NCI-H2081 treated with DMSO at 0.1 percent for 48 hours (cell line): ENCODE measurements at regions not wholly inside any gene's neighbourhood (a gene's known extent, or its start where the extent isn't known, plus 50 kb on each side); places are given as distances from the start of the nearest gene placed in this dataset.
"Not testable (repeated sequence)": the region's sequence is repeated elsewhere in the genome, so short reads cannot be mapped to it uniquely, and the experiment has no call there.

Experiments used
- DNase-seq: peaks from one replicate; lab custom pipeline; 2025; lab: John Stamatoyannopoulos, UW

DNA sequence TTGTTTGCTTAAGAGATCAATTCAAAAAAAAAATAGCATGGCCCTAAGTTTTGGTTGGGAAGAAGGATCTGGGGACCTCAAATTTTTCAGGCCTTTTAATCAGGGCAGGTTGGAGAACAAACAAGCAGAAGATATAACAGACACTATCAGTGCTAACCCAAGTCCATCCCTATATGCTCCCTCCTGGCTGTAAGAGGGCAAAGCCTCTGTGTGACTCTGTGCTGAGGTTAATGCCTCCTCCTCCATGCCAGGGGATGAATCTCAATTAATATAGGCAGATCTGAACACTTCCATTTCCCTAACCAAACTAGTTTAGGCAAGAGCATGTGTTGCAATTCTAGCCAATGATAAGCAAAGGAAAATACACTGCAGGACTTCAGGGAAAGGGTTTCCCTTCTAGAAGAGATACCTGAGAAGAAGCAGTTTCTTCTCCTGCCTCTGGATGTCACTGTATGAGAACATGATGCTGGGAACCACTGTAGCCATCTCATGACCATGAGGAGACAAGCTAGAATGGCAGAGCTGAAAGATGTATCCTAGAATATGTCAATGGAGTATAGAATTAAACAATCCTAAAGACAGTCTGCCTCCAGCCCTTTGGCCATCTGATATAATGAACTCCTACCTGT is 76.0 kb downstream of the CHD9NB start:
- DNase-seq, result no peak

DNA sequence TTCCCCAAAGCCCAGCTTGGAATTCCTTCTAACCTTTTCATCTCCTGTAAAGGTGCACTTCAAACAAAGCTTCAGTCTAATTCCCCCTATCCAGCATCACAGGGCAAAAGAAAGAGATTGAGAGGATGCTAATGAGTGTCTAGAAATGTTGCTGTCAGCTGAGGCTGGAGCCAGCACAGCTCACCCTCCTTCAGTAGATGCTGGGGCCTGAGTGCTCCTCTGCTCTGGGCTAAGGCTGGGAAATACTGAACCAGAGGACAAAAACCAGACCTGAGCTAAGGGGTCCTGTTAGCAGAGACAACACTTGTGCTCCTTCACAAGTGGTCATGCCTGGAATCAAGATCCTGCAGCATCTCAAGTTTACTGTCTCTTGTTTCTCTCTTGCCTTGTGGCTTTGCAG is 85.0 kb downstream of the CHD9NB start:
- no peak for DNase-seq

DNA sequence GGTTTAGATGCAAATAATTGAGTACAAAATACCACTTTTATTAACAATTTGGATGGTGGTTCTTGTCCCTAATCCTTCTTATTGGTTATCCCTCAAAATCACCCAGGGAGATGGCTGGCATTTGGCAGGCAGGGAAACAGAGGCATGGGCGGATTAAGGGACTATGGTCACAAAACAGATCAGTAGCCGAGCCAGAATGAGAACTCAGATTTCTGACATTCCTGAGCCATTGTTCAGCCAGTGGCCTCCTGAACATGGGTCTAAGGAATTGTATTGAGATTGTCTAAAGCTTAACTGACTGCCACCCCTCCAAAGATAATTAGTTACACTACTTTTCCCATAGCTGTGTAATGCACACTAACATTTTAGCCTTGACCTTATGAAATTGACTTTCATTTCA is 88.4 kb downstream of the CHD9NB start:
- DNase-seq, result no peak

DNA sequence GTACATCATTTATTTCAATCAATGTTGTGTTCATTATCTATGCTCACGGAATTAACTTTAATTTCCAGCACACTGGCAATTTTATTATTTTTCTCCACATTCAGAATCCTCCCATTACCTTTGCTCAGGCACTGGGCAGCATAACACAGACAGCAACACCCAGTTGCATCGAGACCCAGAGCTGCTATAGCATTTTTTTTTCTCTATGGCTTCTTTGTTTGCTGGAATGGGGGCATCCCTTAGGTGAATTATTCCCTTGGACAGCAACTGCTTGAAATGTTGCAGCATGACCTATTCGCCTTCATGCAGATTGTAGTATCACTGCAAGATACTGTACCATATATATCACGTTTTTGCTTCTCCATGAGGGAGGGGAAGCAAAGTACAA is 88.8 kb downstream of the CHD9NB start:
- no peak for DNase-seq

DNA sequence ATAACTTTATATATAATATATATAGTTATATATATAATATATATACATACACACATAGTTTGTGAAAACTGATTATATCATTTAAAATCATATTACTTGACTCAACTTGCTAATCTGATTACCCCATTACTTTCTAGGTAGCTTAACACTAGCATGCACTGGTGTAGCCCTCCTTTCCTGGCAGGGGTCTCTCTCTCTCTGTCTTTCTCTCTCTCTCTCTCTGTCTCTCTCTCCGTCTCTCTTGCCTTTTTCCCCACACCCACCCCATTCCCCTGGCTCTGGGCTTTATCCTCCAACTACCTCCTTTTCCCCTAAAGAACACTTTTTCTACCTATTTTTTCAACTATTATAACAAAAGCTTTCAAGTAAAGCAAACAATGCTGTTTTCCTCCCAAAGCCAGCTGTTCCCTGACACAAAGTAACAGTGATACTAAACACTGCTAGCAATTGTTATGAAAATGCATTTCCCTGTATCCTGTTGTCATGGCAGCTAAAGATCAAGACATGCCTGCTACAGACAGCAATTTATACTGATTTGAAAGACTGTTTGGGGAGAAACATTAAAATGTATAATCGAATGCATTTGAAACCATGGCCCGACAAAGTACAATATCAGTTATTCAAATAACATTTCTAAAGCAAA is 89.4 kb downstream of the CHD9NB start:
- DNase-seq, result no peak

DNA sequence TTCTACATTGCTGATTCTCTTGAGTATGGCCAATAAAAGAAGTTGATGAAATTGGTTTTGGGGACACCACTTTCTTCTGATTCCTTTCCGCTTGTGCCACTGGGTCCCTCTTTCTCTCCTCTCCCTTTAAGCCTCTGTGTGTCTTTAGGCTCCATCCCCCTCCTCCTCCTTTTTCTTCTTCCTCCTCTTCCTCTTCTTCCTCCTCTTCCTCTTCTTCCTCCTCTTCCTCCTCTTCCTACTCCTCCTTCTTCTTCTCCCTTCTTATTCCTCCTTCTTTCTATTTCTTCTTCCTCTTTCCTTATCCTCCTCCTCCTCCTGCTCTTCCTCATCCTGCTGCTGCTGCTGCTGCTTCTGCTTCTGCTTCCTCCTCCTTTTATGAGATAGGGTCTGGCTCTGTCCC is 93.7 kb downstream of the CHD9NB start:
- no peak for DNase-seq

DNA sequence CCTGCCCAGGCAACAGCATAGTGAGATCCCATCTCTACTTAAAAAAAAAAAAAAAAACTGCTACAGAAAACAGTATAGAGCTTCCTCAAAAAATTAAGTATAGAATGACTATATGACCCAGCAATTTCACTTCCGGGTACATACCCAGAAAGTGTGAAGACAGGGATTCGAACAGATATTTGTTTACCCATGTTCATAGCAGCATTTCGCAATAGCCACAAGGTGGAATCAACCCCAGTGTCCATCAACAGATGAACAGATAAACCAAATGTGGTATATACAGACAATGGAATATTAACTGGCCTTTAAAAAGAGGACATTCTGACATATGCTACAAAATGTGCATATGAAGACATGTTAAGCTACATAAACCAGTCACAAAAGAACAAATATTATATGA is 95.5 kb downstream of the CHD9NB start:
- DNase-seq, result no peak

DNA sequence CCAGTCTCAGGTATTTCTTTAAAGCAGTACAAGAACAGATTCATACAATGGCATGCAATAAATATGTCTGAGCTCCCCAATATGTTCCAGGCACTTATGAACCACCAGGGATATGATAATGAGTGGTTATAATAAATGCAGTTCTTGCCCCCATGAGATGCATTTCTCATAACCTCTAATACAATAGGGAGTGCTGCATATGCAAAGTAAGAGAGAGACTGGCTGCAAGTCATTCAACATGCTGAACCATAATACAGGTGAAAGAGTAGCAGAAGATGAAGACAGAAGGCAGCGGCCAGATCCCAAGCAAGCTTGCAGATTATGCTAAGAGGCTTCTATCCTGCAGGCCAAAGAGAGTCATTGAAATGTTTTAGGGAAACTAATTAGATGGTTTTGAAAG is 96.7 kb downstream of the CHD9NB start:
- no peak for DNase-seq

DNA sequence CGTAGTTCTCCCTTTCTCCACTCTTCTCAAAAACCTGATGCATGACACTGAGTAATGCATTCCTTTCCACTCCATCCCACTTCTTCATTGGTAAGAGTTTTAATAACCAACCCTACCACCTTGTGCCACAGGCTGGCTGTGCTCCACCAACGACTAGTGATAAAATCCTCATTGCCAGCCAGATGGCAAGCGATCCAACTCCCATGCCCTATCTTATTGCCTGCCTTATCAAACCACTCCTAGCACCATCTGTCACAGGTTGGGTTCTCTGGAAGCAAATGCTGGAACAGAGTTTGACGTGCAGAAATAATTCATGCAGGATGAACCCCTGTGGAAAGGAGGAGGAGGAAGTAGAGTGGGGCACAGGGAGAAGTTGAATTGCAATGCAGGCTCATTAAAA is 99.5 kb downstream of the CHD9NB start:
- no peak for DNase-seq

DNA sequence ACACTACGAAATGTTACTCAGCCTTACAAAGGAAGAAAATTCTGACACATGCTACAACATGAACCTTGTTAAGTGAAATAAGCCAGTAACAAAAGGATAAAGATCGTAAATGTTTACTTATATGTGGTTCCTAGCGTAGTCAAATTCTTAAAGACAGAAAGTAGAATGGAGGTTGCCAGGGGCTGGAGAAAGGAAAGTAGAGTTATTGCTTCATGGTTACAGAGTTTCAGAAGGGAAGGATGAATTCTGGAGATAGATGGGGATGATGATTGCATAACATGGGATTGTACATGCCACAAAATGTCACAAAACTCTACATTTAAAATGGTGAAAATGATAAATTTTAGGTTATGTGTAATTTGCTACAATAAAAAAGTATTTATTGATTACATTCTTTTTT is 103.8 kb downstream of the CHD9NB start:
- DNase-seq, result no peak

DNA sequence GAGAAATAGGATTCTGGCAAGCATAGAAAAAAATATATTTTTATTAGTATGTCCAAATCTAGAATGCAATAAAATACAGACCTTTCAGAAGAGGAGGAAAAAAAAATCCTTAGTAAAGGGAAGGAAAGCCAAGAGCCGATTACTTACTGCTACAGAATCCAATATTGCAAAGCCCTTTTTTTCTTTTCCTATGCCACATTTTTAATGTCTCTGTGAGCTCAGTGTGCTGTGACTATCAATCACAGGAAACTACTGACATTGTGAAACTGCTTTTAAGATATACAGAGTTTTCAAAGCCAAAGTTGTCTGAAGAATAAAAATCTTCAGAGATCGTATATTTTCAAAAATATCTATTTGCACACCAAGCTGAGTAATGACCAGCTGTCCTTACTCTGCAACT is 120.4 kb downstream of the CHD9NB start:
- no peak for DNase-seq

DNA sequence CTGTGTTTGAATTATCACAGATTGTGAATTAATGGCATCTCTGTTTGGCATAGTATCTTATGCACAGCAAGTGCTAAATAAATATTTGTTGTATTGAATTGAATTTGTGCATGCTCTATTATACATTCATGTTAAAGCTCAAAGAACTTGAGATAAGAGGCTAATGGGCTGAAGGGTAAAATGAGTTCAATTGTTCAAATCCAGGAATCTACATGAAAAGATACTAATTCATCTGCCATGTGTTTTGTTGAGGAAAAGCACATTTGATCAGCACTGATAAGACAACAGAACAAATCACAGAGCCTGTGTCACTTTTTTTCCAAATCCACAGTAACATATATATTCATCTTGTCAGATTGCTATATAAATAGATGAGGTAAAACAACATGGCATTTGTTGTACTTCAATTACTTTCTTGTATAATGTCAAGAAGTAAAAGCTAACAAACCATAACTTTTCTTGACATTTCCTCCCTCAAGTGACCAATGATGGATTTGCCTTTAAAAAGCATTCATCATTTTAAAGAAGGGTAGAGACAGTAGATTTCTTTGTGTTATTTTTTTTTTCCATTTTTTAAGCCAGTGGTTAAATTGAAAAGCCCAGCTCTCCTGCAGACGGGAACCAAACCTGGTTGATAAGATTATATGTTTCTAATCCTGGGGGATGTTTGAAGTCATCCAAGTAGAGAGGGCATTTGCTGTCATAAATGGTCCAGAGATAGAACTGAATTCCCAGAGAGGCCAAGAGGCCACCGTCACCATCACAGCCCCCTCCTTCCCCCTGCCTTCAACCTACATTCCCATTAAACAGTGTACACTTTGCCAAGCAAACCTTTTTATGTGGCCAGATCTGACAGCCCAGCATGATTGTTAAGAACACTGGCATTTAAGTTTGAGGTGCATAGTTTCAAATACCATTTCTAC is 123.0 kb downstream of the CHD9NB start:
- no peak for DNase-seq

DNA sequence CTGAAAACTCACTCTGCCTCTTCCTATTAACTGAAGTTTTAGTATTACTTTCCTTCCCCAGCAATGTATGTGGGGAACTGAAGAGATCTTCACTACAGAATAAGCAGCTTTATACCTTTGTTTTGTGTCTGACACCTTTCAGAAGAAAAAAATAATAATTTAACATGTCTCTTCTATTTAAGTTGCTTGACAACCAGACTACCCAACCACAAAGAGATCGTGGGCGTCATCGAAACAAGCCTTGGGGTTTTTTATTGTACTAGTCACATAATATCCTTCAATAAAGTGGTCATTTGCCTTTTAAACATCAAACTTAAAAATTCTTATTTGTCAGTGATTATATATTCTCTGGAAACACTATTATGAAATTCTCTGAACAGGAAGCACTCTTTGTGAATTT is 123.7 kb downstream of the CHD9NB start:
- no peak for DNase-seq

DNA sequence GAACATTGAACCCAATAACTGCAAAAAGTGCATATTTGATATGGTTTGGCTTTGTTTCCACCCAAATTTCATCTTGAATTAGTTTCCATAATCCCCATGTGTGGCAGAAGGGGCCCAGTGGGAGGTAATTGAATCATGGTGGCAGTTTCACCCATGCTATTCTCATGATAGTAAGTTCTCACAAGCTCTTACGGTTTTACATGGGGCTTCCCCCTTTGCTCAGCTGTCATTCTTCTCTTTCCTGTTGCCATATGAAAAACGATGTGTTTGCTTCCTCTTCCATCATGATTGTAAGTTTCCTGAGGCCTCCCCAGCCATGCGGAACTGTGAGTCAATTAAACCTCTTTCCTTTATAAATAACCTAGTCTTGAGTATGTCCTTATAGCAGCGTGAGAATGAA is 127.6 kb downstream of the CHD9NB start:
- no peak for DNase-seq

DNA sequence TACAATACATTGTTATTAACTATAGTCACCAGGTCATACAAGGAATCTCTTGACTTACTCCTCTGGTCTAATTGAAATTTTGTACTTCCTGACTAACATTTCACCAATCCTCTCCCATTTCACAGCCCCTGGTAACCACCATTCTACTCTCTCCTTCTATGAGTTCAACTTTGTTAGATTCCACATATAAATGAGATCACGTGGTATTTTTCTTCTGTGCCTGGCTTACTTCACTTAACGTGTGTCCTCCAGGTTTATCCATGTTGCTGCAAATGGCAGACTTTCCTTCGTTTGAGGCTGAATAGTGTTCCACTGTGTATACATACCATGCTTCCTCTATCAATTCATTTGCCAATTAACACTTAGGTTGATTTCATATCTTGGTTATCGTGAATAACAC is 128.5 kb downstream of the CHD9NB start:
- no peak for DNase-seq

DNA sequence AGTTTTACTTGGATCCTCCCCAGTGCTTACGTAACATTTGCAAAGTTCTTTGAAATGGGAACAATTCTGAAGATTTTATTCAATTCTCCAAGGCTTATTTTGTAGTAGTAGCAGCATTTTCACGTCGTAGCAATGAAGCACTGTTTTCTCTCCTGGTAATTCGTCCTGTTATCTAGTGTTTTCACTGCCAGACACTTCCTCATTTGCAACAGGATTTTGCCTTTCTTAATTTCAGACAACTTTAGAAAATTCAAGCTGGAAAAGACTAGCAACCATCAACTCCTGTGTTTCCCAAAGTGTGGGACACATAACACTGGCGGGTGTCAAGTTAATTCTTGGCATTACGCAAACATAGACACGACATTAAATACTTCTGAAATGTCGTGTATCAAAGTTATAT is 131.6 kb downstream of the CHD9NB start:
- DNase-seq, result no peak

DNA sequence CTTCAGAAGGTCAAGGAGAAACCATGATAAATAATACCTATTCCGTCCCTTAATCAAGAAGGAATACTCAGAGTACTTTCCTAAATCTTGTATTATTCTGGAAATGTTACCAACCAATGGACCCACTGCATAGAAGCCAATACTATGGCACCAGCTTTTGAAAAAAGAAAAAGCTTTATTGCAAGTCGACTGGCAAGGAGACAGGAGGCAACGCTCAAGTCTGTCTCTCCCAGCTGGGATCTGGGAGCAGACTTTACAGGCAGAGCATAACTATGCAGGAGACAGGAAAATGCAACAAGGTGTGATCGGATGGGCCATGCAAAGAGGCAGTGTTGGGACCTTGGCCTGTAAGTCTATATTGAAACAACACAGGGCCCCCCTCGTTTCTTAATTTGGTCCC is 132.4 kb downstream of the CHD9NB start:
- no peak for DNase-seq

DNA sequence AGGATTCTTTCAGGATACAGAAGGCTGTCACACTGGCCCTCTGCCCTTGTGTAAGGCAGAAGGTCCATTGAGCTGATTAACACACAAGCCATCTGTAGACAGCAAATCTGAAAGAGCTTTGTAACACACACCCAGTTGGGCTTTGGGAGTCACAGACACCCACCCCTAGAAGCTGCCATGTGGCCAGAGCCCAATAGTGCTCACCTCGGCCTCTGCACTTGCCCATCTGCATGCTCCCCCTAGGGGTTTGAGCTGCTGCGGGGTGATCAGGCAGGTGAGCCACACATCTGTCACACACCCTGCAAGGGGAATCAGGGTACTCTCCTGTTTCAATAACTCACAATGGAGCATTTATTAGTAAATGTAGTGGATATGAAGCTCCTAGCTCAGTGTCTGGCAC is 138.3 kb downstream of the CHD9NB start:
- DNase-seq, result no peak

DNA sequence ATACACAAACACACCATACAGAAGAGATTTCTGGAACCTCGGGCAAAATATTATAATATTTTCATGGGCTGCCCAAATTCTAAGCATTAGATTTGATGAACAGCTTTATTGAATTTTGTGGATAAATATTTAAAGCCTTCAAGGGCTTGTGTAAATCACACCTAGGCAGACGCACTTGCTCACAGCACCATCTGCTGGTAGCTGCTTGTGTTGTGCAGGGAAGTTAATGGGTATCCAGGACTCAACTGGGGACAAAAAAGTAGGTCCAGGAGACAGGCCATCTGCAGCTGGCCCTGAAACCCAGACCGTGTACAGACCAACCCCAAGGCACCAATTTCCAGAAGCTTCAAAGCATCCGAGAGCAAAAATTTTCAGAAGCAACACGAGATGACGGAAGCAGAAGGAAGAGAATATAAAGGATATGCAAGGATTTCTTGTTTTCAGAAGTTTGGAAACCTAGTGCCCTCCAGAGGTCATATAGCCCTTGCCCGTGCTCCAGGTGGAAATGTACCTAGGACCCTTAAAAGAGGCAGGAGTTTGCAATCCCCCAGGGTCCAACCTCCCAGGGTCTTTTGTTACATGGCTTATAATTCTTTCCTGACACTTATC is 140.0 kb downstream of the CHD9NB start:
- DNase-seq, result no peak

DNA sequence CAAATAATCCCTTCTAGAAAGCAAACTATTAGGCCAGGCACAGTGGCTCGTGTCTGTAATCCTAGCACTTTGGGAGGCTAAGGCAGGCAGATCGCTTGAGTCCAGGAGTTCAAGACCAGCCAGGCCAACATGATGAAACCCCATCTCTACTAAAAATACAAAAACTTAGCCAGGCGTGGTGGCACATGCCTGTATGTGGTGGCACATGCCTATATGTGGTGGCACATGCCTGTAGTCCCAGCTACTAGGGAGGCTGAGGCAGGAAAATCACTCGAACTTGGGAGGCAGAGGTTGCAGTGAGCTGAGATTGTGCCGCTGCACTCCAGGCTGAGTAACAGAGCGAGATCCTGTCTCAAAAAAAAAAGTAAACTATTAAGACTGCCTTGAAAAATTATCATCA is 144.6 kb downstream of the CHD9NB start:
- not testable (repeated sequence) for DNase-seq

DNA sequence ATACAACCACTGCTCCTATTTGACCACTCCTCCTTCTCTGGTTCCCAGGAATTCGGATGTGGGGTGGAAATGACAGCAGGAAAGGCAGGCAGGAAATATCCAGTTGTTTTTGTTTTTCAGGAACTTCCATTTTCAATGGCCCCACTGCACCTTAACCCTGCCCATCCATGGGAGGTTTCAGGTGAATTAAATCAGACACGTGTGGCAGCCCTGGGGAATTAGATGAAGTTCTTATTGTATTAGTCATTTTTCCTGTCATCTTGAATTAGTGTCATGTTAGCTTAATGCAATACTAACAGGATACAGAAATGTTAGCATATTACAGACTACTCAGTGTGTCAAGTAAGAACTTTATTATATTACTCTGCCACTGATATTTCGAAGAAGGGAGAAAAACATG is 146.4 kb downstream of the CHD9NB start:
- DNase-seq, result no peak

DNA sequence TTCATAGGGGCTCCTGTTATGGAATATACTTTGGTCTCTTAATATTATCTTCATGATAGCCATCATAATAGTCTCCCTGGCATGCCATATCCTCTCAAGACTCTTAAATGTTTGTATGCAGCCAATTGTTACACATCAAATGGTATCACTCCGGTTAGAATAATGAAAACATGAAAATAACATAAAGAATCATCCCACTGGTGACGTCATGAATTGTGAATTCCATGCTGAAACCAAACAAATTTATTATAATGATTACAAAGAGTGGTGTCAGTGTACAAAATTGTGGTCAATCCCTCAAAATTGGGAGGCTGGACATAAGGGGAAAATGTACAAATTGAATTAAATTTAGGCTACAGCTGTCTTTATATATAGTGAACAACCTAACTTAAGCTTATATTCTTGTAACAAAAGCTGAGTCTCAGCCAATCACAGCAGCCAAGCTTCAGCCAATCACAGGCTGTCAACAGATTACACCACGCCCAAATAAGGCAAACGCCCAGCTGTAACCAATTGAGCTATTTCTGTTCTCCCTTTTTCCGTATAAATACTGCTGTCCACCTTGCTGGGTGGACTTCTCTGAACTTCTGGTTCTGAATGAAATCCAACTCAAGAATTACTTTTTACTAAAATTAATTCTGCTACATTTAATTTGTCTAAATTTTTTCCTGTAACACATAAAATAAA is 156.1 kb downstream of the CHD9NB start:
- no peak for DNase-seq
